ENCODE measurements at regions not wholly inside any gene's neighbourhood (a gene's known extent, or its start where the extent isn't known, plus 50 kb on each side); places are given as distances from the start of the nearest gene placed in this dataset.

DNA sequence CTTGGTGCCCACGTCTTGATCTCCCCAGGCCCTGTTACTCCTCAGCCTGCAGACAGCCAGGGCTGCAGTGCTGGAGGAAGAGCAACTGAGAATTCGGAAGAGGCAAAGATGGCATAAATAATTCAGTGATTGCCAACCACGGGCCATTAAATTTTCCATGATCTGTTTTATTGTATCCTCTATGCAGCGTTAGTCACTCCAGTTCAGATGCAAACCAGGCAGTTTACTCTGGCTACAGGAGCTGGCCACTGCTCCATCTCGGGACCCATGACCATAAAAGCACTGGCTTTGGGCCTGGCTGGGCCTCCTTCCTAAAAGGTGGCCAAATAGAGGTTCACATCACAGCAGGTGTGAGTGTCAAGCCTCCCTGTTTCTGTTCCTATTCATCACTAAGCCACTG, 137.6 kb upstream of the TLE3 start:
- TF ChIP-seq, protein P1, sequence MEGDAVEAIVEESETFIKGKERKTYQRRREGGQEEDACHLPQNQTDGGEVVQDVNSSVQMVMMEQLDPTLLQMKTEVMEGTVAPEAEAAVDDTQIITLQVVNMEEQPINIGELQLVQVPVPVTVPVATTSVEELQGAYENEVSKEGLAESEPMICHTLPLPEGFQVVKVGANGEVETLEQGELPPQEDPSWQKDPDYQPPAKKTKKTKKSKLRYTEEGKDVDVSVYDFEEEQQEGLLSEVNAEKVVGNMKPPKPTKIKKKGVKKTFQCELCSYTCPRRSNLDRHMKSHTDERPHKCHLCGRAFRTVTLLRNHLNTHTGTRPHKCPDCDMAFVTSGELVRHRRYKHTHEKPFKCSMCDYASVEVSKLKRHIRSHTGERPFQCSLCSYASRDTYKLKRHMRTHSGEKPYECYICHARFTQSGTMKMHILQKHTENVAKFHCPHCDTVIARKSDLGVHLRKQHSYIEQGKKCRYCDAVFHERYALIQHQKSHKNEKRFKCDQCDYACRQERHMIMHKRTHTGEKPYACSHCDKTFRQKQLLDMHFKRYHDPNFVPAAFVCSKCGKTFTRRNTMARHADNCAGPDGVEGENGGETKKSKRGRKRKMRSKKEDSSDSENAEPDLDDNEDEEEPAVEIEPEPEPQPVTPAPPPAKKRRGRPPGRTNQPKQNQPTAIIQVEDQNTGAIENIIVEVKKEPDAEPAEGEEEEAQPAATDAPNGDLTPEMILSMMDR (IDR thresholded peaks at IDR 0.05): no peak
- no peak for TF ChIP-seq POLR2A (IDR thresholded peaks at IDR 0.05)
